ENCODE measurements at regions not wholly inside any gene's neighbourhood (a gene's known extent, or its start where the extent isn't known, plus 50 kb on each side); places are given as distances from the start of the nearest gene placed in this dataset.
"Not testable (repeated sequence)": the region's sequence is repeated elsewhere in the genome, so short reads cannot be mapped to it uniquely, and the experiment has no call there.

DNA sequence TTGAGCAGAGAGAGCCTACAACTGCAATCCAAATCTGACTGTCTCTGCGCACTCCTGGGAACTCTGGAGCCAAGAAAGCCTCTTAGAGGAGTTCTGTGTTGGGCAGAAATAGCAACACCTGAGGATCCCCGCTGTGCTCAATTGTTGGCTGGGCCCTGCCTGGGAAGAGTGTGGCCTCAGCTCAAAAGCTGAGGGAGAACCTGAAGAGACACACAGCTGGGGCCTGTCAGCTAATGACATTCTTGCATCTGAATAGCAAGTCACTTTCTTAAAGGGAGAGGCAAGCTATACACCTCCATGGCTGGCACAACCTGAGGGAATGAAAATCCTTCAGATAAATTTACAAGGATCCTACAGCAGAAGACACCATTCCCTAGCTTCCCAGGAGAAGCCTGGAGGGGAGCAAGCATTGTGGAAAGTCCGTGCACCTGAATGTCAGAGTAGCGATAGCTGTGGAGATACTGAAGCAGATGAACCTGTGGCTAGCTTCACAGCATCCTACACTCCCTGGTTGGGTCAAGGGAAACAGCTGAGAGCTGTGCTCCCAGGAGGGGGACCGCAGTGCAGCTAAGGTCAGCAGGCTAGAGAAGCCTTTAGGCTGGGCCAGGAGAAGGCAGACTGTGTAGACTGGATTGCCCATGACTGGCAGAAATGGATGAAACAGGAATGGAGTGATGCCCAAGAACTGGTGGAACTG, 159.9 kb upstream of the PFN2 start:
- no peak for DNase-seq (ENCODE audit: low read depth in 3 of 3)

DNA sequence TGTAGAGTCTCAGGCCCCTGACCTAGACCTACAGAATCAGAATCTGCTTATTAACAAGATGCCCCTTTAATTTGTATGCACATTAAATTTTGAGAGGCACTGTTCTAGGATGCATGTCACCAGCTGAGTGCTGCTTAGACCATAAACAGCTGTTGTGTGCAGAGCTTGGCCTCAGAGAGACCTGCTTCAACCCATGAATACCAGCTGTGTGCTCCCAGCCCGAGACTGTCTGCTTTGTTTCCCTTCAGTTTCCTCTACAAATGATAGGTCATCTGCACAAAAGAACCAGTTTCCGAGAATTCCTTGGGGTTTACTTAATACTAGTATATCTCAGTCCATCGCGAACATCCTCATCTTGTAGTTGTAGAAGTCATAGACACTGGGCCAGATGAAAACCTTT, 158.5 kb upstream of the PFN2 start:
- no peak for DNase-seq (ENCODE audit: low read depth in 3 of 3)

DNA sequence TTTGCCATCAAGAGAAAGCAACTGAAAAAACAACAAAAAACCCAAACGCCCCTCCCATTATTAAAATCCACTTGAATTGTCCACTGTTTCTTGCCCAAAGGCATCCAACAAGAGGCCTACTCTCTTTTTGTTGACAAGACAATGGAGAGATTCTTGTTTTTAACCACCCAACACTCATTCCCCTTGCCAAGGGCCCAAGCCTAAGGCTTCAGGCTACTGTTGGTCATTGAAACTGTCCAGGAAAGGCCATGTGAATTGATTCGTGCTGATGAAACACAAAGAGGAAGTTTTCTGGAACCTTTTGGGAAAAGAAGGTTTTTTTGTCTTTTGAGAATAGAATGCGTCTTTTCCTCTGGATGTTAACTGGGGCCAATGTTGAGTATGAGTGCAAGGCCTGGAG, 157.4 kb upstream of the PFN2 start:
- no peak for DNase-seq (ENCODE audit: low read depth in 3 of 3)

- DNase-seq (ENCODE audit: low read depth in 3 of 3): no peak
These were observed 156.4 kb upstream of the PFN2 start for GRCh38 chr3:150127011-150127490.

DNA sequence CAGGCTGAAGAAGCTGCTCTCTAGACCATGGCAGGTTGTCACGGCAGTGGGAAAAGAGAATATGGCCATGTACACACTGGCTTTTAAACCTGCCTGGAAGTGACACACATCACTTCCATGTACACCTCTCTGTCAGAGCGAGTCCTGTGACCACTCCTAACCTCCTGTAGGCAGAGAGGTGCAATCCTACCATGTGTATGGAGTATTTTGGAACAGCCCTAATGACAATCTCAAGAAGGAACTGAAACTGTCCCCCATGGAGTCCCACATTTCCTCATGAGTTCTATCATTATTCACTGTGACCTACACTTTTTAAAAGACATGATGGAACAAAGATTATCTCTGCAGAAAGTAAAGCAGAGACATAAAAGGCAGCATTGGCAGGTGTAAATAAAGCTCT, 153.4 kb upstream of the PFN2 start:
- DNase-seq (ENCODE audit: low read depth in 3 of 3): no peak

DNA sequence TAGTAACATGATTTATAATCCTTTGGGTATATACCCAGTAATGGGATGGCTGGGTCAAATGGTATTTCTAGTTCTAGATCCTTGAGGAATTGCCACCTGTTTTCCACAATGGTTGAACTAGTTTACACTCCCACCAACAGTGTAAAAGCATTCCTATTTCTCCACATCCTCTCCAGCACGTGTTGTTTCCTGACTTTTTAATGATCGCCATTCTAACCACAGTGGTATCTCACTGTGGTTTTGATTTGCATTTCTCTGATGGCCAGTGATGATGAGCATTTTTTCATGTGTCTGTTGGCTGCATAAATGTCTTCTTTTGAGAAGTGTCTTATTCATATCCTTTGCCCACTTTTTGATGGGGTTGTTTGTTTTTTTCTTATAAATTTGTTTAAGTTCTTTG, 152.6 kb upstream of the PFN2 start:
- DNase-seq (ENCODE audit: low read depth in 3 of 3): not testable (repeated sequence)

DNA sequence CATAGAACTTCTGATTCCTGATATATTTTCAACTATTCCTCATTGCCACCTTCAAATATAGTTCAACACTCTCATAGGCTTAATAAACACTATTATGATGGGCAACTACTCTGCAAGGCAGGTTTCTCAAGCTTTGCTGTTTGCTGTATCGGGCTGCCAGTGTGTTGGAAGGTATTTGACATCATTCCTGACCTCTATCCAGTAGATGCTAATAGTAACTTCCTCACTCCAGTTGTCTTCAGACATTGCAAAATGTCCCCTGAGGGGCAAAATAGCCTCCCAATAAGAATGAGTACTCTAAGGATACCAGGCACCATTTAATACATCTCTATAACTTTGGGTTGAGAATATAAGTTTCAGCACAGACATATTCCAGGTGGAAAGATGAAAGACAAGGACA, 147.5 kb upstream of the PFN2 start:
- no peak for DNase-seq (ENCODE audit: low read depth in 3 of 3)

- DNase-seq (ENCODE audit: low read depth in 3 of 3): no peak
These were observed 146.4 kb upstream of the PFN2 start for GRCh38 chr3:150117076-150117475.

- no peak for DNase-seq (ENCODE audit: low read depth in 3 of 3)
These were observed 145.5 kb upstream of the PFN2 start for GRCh38 chr3:150116196-150116595.

GRCh38 chr3:150114873-150115540, 144.3 kb upstream of the PFN2 start:
- DNase-seq (ENCODE audit: low read depth in 3 of 3): no peak

DNA sequence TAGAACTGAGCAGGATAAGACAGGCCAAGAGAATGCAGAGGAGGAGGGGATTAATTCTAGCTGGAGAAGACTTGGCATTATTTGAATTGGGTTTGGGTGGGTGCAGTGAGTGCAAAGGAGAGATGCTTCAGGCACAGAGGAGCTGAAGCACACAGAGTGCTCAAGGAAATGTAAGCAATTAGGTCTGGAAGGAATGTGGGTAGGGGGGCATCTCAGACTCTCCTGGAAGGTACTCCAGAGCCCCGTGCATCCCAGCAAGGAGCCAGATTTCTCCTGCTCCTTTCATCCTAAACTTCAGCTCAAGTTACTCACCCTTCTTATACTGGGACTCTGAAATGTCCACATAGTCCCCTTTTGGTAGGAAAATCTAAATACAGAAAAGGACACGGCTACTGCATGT, 143.6 kb upstream of the PFN2 start:
- no peak for DNase-seq (ENCODE audit: low read depth in 3 of 3)

DNA sequence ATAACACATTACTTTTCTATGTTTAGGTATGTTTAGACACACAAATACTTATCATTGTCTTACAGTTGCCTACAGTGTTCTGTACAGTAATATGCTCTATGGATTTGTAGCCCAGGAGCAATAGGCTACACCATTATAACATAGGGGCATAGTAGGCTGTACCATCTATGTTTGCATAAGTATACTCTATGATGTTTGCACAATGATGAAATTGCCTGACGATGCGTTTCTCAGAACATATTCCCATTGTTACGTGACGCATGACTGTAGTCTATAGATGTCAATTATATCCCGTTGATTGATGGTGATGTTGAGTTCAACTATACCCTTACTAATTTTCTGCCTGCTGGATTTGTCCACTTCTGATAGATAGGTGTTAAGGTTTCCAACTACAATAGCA, 139.4 kb upstream of the PFN2 start:
- no peak for DNase-seq (ENCODE audit: low read depth in 3 of 3)

DNA sequence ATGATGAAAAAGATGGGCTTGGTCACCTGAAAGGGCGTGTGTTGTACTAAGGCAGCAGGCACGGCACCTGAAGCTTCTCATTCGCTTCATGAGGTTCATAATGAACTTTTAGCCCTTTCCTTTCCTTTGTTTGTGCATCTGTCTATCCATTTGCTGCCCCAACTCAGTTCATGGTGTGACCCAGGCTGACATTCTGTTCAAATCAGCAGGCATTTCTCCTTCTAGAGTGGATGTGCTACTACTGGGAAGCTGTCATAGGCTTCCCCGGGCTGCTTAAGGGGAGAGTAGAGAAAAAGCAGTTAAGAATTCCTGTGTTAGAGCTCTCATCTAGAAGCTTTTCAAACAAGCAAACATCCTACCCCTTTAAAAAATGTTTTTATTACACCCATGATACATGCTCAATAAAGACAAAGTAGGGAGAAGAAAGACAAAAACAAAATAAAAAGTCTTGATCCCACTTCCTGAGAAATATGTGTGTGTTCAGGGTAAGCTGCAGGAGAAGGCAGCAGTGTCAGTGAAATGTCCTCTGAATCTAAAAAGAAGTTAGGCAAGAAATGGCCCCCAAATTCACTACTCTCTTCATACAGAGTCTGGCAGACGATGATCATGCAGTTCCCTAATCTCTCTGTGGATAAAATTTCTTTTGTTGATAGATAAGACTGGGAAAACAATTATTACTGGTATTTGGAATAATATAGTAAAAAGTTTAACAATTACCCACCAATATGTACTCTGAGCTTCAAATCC, 136.9 kb upstream of the PFN2 start:
- no peak for DNase-seq (ENCODE audit: low read depth in 3 of 3)

DNA sequence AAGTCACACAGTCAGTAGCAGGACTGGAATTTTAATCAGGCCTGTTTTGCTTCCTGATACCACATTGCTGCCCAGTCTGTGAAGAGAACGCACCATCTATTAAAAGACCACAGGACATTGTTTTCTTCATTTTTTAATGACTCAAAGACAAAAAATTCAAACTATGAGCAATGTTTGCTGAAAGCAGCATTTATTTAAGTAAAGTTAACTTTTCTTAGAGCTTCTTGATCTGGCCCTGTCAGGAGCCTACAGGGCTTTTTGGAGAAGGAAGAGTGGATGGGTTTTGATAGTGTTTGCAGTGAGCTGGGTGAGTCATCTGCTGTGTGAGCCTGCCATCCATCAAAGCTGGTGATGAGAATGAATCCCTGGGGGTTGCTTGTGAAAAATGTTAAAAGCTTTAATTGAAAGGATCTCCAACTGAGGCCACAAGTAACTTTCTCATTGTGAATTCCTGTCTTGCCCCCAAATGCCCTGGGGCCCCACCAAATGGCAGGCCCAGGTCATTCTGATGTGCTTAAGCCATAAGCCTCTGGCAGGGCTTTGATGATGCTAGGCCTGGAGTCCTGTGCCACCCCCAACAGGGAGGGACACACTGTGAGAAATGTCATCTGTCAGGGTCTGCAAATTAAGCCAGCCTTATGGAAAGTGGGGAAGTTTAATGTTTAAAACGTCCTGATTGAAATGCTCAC, 136.2 kb upstream of the PFN2 start:
- no peak for DNase-seq (ENCODE audit: low read depth in 3 of 3)

- no peak for DNase-seq (ENCODE audit: low read depth in 3 of 3)
These were observed 135.4 kb upstream of the PFN2 start for GRCh38 chr3:150105886-150106612.

- no peak for DNase-seq (ENCODE audit: low read depth in 3 of 3)
These were observed 134.3 kb upstream of the PFN2 start for GRCh38 chr3:150105025-150105424.

DNA sequence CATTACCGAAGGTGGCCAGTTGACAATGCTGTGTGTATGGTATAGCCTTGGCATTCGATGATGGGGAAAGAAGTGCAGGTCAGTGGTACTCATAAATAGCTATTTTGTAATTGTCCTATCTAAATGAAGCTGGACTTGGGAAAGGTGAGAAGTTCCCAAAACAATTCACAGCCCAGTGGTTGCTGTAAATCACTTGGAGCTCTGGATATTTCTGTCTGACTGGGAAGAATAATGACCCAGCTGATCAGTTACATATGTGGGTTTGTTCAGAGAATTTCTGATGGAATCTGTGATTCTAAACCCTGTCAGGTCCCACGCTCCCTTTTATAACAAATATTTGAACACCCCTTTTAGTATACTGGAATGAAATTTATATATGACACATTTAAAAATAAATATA, 133.9 kb upstream of the PFN2 start:
- DNase-seq (ENCODE audit: low read depth in 3 of 3): no peak

GRCh38 chr3:150101016-150101415, 130.3 kb upstream of the PFN2 start:
- no peak for DNase-seq (ENCODE audit: low read depth in 3 of 3)

DNA sequence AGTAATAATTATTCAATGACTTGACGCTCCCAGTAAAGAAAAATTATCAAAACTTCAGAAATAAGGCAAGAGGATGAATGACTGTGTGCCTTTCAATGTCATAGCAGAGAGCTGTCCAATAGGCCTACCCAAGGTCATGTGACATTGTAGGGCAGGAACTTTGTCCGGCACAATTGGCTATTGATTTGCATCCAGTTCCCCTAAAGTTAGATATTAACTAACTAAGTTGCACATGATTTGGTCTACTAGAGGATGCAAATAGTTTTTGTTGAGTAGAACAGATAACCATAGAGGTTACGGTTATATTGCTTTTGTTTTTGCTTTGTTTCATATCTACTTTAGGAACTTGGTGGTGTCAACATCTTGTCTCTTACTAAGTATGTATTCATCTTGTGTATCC, 127.9 kb upstream of the PFN2 start:
- DNase-seq (ENCODE audit: low read depth in 3 of 3): no peak

DNA sequence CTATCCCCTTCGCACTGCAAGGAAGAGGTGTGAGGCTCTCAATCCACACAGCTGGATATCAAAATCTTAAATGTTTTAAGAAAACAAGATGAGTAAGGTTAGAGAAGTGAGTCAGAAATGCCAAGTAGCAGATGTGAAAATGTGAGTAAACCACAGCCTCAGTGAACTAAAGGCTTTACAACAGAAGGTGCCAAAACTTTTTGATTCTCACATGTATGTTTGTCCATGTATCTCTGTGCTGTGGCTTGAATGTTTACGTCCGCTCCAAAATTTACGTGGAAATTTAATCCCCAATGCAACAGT, 126.8 kb upstream of the PFN2 start:
- DNase-seq (ENCODE audit: low read depth in 3 of 3): no peak

DNA sequence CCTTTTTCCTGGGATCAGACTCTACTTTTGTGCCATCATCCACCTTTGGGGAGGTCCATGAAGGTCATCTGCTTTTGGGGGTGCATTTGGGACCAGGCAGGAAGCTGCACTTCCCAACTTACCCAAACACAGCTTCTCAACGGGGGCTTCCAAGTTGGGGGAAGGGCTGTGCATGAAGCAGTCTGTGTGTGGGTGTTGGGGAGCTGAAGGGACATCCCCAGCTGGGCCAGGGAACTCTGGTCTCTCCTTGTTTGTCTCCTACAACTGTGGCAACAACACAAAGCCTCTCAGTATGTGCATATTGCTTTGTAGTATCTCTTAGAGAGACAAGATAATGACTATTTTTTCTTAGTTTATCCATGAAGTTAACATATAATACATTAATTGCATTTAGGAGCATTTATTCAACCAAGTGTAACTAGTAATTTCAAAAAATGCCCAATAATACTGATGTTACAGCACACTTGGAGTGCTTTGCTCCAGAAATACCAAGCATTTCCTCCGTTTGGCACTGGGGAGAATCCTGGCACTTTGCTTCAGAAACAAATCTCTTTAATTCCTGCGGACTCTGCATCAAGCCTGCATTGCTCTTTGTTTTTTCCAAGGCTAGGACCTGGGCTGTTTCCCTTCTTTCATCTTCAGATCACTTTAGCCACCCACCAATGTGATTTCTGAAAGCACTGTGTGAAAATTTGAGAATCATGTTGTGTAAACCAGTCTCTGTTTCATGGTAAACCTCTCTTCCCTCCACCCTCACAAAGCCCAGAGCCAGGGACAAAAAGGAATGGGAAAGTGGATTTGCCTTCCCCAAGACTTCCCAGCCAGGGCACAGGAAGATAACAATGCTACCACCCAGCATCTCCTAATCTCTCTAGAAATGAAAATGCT, 126.2 kb upstream of the PFN2 start:
- no peak for DNase-seq (ENCODE audit: low read depth in 3 of 3)
